ENCODE measurements at regions not wholly inside any gene's neighbourhood (a gene's known extent, or its start where the extent isn't known, plus 50 kb on each side); places are given as distances from the start of the nearest gene placed in this dataset.
"Not testable (repeated sequence)": the region's sequence is repeated elsewhere in the genome, so short reads cannot be mapped to it uniquely, and the experiment has no call there.

- DNase-seq (ENCODE audit: low spot score) = not testable (repeated sequence)
Observed at GRCh38 chr13:86253497-86253896, 454.3 kb upstream of the SLITRK6 start.

GRCh38 chr13:86255820-86256219 is 456.6 kb upstream of the SLITRK6 start:
- not testable (repeated sequence) for DNase-seq (ENCODE audit: low spot score)

- no peak for DNase-seq (ENCODE audit: low spot score)
Observed at GRCh38 chr13:86269511-86269910, 470.3 kb upstream of the SLITRK6 start.

GRCh38 chr13:86282442-86282841 is 483.2 kb upstream of the SLITRK6 start:
- DNase-seq (ENCODE audit: low spot score) = no peak

GRCh38 chr13:86283031-86283430 is 483.8 kb upstream of the SLITRK6 start:
- DNase-seq (ENCODE audit: low spot score) = no peak

- no peak for DNase-seq (ENCODE audit: low spot score)
Observed at GRCh38 chr13:86298725-86299124, 499.5 kb upstream of the SLITRK6 start.

- no peak for DNase-seq (ENCODE audit: low spot score)
Observed at GRCh38 chr13:86299128-86299527, 499.9 kb upstream of the SLITRK6 start.

GRCh38 chr13:86309881-86310280 is 510.7 kb upstream of the SLITRK6 start:
- no peak for DNase-seq (ENCODE audit: low spot score)

GRCh38 chr13:86313421-86313820 is 514.2 kb upstream of the SLITRK6 start:
- no peak for DNase-seq (ENCODE audit: low spot score)

GRCh38 chr13:86318450-86318849 is 519.2 kb upstream of the SLITRK6 start:
- DNase-seq (ENCODE audit: low spot score) = no peak

GRCh38 chr13:86324191-86324590 is 525.0 kb upstream of the SLITRK6 start:
- DNase-seq (ENCODE audit: low spot score) = no peak

- no peak for DNase-seq (ENCODE audit: low spot score)
Observed at GRCh38 chr13:86355301-86355700, 556.1 kb upstream of the SLITRK6 start.

GRCh38 chr13:86357106-86357505 is 557.9 kb upstream of the SLITRK6 start:
- no peak for DNase-seq (ENCODE audit: low spot score)

- not testable (repeated sequence) for DNase-seq (ENCODE audit: low spot score)
Observed at GRCh38 chr13:86363749-86364148, 564.5 kb upstream of the SLITRK6 start.

- no peak for DNase-seq (ENCODE audit: low spot score)
Observed at GRCh38 chr13:86368924-86369323, 569.7 kb upstream of the SLITRK6 start.

GRCh38 chr13:86377451-86377850 is 578.2 kb upstream of the SLITRK6 start:
- no peak for DNase-seq (ENCODE audit: low spot score)

GRCh38 chr13:86378628-86379027 is 579.4 kb upstream of the SLITRK6 start:
- DNase-seq (ENCODE audit: low spot score) = no peak

- no peak for DNase-seq (ENCODE audit: low spot score)
Observed at GRCh38 chr13:86383151-86383550, 583.9 kb upstream of the SLITRK6 start.

- DNase-seq (ENCODE audit: low spot score) = no peak
Observed at GRCh38 chr13:86383561-86383960, 584.3 kb upstream of the SLITRK6 start.

- DNase-seq (ENCODE audit: low spot score) = no peak
Observed at GRCh38 chr13:86397635-86398034, 598.4 kb upstream of the SLITRK6 start.

- no peak for DNase-seq (ENCODE audit: low spot score)
Observed at GRCh38 chr13:86399572-86399971, 600.4 kb upstream of the SLITRK6 start.

GRCh38 chr13:86402500-86402899 is 603.3 kb upstream of the SLITRK6 start:
- DNase-seq (ENCODE audit: low spot score) = no peak

GRCh38 chr13:86403181-86403580 is 604.0 kb upstream of the SLITRK6 start:
- no peak for DNase-seq (ENCODE audit: low spot score)

- DNase-seq (ENCODE audit: low spot score) = no peak
Observed at GRCh38 chr13:86409466-86410241, 610.4 kb upstream of the SLITRK6 start.
